Peyer's patch (tissue), 4 donors: ENCODE measurements at regions not wholly inside any gene's neighbourhood (a gene's known extent, or its start where the extent isn't known, plus 50 kb on each side); places are given as distances from the start of the nearest gene placed in this dataset.

Experiments
- CTCF ChIP-seq, 6 experiments: fragments of 450-650 bp in 4 of 6; fragments of 200-600 bp in 2 of 6; sonication (generic) in 1 of 6; IDR thresholded peaks; one replicate each; pipeline ENCODE4 v1.5.1; 2017 to 2019; ENCODE audit warnings: antibody characterized with exemption in 6 of 6, mild to moderate bottlenecking in 3 of 6, moderate library complexity in 1 of 6
- POLR2A ChIP-seq, 2 donors: fragments of 450-650 bp; IDR thresholded peaks; one replicate each; pipeline ENCODE4 v1.5.1; 2017; ENCODE audit warnings: antibody characterized with exemption in 2 of 2, mild to moderate bottlenecking in 2 of 2, moderate library complexity in 2 of 2

DNA sequence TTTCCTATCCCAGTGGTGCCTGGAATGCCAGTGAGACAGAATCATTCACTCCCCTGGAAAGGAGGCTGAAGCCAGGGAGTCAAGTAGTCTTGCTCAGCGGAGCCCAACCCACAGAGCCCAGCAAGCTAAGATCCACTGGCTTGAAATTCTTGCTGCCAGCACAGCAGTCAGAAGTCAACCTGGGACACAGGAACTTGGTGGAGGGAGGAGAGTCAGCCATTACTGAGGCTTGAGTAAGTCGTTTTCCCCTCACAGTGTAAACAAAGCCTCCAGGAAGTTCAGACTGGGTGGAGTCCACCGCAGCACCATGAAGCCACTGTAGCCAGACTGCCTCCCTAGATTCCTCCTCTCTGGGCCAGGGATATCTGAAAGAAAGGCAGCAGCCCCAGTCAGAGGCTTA is 283.2 kb upstream of the CPEB2 start:
- TF ChIP-seq POLR2A (IDR thresholded peaks at IDR 0.05): no peak
- TF ChIP-seq CTCF (IDR thresholded peaks at IDR 0.05): no peak
